LHCN-M2 (cell line): ENCODE measurements at regions not wholly inside any gene's neighbourhood (a gene's known extent, or its start where the extent isn't known, plus 50 kb on each side); places are given as distances from the start of the nearest gene placed in this dataset.
"Not testable (repeated sequence)": the region's sequence is repeated elsewhere in the genome, so short reads cannot be mapped to it uniquely, and the experiment has no call there.

Experiments
- DNase-seq: peaks from one replicate; pipeline ENCODE4 v3.0.0-alpha.2; 2012; ENCODE audit warnings: low read depth

DNA sequence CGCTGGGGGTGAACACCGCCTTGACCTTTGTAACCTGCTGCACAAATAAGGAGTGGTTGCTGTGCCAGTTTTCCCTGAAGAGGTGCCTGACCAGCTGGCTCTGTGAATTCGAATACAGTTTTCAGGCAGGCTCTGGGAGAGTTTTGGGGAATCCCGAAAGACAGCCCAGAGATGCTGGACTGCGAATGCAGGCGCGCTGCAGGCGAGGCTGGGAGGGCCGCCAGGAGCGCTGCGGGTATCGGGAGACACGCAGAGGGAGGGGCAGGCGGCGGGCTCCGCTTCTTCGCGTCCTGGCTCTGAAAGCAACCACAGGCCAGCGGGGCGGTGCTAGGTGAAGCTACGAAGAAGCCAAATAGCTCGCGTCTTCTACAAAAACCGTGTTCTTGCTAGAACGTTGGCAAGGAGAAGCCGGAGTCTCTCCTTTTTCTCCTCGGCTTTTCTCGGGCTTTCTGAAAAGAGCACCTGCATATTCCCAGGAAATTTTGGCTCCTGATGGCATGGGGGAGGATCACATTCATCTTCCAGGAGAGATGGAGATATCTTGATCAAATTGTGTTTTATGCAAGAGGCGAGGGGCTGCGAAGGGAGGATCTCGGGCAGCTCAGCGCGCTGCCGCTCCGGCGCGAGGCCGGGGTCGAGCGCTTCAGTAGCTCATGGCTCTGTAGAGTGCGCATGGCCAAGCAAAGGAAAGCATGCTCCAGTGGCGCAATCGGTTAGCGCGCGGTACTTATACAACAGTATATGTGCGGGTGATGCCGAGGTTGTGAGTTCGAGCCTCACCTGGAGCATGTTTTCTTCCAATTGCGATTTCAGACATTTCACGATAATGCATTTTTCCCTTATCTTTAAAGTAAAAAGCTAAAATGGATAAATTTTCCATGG, 158.1 kb upstream of the ZNF184 start:
- no peak for DNase-seq

DNA sequence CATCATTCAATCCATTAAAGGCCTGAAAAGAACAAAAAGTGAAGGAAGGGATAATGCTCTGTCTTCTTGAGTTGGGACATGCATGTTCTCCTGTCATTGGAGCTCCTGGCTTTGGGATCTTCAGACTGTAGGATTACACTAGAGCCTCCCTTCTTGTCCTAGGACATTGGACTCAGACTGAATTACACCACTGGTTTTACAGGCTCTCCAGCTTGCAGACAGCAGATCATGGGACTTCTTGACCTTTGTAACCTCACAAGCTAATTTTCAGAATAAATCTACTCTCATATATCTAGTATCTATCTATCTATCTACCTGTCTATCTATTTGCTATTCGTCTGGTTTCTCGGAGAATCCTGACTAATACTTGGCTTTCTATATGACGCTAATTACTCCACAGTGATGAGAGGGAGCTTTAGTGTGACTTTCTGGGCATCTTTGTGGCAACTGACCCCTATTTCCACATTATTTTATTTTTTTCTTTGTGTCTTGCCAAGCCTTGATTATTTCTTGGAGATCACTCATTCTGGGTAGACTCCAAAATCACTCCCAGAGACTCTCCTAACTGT, 151.9 kb upstream of the ZNF184 start:
- no peak for DNase-seq

DNA sequence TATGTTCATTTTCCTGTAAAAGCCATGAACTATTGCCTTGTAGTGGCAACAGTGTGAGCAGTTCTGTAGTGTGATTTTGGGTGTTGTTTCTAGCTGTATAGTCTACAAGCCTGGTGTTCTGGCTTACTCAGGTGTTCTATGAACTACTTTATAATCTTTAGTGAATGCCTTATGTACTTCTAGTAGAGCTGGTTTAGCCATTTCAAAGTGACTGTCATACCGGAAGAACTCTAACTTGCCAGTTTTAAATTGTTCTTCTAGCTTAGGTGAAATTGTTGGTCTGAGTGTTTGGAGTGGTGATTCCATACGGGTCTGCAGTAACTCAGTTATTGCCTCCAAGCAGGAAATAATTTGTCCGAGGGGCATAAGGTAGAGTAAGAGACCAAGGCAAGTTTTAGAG, 150.2 kb upstream of the ZNF184 start:
- DNase-seq = no peak

DNA sequence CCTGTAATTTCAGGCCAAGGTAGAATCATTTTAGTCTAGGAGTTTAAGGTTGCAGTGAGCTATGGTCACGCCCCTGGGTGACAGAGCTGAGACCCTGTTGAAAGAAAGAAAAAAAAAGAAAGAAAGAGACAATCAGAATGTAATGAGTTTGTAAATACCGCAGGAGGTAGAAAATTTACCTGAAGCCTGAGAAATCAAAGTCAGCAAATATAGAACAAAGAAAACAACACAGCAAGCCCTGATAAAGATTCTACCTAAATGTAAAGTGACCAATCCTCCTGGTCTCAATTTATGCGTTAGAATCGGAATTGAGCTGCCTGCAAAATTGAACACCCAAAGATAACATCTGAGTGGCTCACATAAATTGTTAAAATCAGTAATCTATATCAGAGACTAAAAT, 146.5 kb upstream of the ZNF184 start:
- no peak for DNase-seq

DNA sequence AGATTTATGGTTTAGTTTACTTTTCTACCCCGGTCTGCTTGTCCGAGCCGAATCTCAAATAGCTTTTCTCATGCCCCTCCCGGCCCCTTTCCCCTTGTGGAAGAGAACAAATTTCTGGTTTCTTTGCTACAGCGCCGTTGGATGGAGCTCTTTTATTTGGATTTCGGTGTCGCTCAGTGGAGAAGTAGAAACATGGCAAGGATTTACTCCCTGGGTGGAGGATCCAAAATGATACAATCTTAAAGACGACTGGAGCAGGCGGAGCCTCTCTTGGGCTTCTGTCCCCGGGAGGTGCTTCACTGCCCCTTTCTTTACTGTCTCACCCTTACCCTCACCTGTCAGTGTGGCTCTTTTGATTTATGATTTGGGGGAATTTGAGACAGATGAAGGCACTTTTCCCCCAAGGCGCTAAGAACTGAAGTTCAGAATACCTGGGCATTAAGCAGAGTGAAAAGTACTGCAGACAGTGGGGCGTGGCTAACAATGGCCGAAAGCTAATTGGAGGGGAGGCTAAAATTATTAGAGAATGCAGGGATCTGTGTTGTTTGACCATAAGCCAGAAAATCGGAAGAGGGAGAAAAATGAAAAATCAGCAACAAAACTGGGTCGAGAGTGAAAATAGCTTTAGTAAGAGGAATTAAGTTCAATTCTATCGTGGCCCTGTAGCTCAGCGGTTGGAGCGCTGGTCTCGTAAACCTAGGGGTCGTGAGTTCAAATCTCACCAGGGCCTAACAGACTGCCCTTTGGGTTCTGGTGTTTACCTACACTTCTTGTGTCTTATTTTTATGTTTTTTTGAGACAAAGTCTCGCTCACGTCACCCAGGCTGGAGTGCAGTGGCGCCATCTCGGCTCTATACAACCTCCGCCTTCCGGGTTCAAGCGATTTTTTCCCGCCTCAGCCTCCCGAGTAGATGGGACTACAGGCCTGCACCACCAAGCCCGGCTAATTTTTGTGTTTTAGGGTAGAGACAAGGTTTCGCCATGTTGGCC, 145.1 kb upstream of the ZNF184 start:
- peak; percentile 62 for DNase-seq

DNA sequence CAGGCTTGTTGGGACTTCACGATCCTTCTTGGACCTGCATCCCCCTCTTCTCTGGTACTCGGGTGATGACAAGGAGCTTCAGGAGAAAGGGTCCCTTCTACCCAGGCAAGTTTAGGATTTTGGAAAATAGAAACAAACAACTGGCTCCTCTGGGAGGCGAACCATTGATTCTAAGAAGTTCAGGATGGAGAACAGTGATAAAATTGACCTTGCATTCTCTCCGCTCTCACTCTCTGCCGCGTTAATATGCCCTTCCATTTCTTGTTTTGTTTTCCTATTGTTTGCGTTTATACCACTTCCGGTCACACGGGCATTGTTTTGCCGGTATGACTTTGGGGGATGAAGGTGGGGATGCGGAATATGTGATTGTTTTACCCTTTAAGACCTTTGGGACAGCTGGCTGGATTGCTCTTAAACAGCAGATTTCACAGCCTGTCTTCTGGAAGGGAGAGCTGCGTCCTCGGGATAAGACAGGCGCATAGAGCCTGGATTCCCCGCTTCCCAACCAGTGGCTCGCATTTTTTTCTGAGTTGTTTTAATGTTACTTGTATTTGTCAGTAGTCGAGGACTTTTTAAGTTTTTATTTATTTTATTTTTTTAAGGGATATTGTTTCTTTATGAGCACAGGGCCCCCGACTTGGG, 144.3 kb upstream of the ZNF184 start:
- peak; percentile 45 for DNase-seq

DNA sequence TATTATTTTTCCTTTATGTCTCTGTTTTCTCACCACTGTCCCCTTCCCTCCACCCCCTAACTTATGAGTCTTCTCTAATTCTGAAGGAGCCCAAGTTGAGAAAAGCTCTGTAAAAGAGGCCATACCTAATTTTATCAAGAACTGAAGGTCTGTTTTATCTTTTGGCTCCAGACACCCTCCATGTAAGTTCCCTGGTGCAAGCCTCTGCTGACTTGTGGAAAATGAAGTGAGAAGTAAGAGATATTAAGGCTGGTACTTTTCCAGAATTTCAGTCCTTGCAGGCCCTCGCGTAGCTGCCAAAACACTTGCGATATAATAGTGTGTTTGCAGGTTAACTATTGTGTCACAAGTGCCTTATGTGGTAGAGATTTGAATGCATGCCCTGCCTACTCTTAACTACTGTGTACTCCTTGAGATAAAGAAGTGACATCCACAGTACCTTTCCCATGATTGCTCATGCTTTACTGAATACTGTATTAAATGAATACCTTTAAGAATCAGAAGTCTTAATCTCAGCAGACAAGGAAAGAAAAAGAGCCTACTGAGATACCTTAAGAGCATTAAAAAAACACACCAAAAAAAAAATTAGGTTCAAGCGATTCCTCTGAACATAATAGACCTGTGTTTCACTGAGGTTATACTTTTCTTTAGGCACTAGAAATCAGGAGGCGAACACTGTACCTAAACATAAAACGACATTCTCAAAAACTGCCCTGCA, 143.6 kb upstream of the ZNF184 start:
- no peak for DNase-seq

DNA sequence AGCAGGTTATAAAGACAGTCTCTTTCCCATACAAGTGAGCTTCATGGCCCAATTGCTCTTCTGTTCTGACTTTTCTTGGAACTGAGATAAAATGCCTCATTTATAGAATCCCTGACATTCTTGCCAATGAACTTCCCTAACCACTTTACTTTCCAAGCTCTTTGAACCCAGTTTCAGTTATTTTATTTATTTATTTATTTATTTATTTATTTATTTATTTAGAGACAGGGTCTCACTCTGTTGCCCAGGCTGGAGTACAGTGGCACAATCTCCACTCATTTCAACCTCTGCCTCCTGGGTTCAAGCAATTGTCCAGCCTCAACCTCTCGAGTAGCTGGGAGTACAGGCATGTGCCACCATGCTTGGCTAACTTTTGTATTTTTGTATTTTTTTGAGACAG, 138.5 kb upstream of the ZNF184 start:
- DNase-seq = no peak

DNA sequence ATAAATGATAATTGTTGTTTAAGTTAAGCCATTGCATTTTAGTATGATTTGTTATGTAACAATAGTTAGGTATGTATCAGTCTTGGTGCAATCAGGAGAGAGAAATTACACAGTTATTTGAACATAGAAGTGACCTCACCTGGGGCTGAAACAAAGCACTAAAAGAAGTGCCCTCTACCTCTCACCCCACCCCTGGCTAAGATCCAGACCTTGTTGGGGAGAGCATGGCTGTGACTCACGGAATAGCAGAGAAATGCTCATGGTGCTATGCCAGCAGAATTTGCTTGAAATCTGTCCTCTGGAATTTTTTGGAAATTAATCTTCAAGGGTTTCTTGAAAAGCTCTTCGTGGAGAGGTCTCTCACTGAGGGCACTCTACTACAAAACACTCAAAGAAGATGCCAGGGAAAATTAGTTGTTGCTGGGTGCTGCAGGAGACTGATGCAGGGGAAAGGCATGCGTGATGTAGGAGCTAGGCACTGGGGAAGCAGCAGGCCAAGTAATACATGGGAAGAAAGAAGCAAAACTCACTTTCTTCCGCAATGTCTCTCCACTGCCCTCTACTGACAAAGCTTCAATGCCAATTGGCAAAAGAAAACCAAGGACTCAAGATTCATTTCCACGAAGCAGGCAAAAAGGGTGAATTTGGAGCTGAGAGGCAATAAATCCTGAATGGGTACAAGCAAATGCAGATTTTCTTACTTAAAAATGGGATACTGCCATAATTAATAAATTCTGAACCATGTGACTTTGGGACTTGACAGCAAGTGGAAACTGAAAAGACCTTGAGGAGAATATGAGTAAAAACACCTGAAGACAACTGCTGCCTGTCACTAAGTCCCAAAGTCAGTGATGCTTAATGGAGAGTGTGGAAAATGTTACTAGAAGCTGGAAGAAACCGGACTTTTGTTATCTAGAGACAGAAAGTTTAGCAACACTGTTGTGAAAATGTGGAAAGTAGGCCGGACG, 136.3 kb upstream of the ZNF184 start:
- peak; percentile 63 for DNase-seq

DNA sequence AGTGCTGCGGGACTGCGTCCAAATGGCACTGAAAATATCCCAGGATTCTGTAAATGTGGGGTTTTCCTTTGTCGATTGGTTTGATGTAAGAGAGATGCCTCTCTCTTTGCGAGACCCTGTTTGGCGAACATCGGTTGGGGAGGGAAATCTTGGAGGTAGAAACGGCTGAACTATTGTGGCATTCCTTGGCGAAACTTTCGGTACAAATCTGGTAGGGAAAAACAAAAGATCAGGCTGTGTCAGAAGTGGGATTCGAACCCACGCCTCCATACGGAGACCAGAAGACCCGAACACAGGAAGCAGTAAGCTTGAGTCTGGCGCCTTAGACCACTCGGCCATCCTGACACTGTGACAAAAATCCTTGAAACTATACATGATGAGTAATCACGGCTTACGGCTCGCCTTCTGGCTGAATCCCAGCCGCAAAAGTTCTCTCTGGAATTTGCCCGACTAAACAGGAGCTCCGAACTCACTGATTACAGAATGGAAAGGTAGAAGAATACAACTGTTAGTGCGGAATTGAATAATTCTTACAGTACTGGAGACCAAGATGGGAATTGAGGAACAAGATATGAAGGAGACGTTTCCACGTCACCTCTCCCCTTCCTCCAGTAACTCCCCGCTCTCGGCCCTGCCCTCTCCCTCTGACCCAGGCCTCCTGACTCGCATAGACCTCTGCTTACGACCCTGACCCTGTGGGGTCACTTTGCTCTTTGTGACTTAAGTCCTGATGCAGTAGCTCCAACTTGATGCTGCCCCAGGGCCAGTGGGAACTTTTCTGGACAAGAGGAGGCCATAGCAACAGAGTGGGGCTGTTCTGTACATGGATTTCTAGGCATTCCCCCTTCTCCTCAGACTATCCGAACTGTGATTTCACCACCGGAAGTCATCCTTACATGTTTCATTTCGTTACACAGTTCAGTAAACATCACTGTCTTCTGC, 132.8 kb upstream of the ZNF184 start:
- peak; percentile 58 for DNase-seq

DNA sequence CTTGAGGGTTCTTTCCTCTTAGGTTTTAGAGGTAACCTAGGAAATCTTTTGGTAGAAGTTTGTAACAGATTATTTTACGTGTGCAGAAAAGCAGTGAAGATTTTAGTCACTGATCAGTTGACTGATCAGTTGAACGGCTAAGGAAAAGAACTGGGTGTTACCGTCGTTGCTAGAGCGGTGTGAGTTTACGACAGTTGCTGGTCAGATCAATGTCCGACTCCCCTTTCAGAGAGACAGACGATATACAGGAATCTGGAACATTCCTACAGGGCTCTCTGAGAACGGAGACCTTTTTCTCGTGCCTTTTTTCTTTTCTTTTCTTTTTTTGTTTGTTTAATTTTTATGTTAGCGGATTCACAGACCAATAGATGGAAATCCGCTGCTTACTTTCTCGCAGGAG, 132.1 kb upstream of the ZNF184 start:
- DNase-seq = no peak

DNA sequence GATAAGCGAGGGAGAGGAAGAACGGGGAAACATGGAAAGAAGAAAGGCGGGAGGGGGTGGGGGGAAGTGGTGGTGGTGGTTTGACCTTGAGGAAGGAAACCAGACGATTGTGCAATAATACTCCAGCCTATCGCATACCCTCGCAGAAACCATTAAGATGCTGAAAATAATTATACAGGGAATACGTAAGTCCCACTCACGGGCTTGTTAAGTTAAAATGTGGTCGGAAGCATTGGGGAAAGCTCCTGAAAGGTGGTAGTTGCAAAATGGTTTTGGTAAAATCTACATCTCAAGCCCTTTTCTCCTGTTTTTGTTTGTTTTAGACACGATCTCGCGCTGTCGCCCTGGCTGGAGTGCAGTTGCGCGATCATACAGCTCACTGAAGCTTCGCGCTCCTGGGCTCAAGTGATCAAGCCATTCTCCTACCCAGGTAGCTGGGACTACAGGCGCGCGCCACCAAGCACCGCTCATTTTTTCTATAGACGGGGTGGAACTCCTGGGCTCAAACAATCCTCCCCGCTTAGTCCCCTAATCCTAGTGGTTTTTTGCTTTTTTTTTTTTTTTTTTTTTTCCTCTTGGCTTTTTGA, 128.9 kb upstream of the ZNF184 start:
- DNase-seq = no peak

DNA sequence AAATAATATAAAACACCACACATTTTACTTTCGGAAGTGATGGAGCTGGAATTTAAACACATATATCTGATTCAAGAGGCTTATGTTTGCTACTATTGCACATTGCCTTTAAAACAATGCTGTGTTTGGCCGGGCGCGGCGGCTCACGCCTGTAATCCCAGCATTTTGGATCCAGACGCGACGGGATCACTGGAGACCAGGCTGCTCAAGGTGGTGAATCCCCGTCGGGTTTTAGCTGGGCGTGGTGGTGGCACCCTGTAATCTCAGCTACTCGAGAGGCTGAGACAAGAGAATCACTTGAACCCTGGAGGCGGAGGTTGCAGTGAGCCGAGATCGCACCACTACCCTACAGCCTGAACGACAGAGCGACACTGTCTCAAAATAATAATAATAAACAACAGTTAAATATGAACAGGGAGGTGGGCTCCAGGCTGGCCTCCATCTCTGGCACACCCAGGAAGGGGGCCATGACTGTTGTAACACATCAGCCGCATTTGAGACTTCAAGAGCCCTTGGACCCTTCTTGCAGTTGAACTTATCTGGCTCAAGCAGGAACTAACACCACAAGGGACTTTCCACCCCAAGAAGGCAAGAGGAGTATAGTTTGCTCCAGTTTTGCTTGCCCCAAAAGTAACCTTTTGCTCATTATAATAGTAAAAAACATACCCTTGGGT, 127.1 kb upstream of the ZNF184 start:
- DNase-seq = no peak

DNA sequence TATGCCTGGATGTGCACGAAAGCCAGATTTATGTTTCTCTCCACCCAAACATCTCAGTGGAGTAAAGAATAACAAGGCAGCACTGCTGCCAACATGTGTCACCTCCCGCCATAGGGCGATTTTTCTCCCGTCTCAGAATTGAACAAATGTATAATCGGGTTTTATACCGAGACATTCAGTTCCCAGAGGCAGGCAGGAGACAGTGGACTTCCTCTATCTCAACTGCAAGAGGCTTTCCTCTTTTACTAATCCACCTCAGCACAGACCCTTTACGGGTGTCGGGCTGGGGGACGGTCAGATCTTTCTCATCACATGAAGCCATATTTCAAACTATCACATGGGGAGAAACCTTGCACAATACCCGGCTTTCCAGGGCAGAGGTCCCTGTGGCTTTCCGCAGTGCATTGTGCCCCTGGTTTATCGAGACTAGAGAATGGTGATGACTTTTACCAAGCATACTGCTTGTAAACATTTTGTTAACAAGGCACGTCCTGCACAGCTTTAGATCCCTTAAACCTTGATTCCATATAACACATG, 124.2 kb upstream of the ZNF184 start:
- not testable (repeated sequence) for DNase-seq

DNA sequence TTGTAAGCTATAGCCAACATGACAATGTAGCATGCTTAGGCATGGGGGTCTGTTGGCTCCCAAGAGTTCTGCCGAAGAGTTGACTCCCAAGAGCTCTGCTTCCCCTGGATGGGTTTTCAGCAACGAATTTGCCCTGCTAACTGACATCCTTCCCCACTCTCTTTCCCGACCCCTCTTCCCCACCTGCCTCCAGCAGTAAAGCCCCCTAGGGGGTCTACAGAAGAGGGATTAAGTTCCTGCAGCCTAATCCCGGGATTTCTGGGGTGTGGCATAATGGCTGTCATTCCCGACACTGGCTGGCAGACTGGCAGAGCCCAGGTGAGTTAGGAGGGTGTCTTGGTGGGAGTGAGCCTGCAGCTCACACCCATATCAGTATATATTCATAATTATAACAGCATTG, 121.0 kb upstream of the ZNF184 start:
- no peak for DNase-seq

DNA sequence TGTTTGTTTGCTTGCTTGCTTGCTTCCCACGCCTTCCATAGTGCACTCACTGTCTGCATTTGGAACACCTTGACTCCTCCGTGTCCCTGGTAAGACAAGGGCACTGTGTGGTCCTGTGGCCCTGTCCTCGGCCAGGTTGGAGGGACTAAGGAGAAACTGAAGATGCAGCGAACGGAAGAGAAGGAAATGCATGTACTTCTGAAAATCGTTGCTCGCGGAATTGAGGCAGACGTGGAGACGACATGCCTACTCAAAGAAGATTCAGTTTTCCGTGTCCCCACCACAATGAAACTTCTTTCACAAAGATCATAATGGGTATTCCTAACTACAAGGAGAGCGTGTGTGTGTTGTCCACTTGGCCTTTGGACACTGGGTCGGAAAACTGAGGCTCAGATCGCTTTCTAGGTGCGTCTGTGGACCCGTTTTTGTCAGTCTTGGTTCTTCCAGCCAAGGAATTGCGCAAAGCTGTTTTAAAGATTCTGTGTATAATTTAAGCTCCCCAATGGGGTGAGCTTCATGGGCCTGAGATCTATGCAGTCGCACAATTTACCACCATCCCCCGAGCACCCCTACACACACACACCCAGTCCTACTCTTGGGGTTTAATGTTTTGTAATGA, 120.4 kb upstream of the ZNF184 start:
- no peak for DNase-seq
